Caco-2 (cell line): ENCODE measurements at regions not wholly inside any gene's neighbourhood (a gene's known extent, or its start where the extent isn't known, plus 50 kb on each side); places are given as distances from the start of the nearest gene placed in this dataset.

ENCODE experiments used
- BruUV-seq: library from RNA; stranded (reverse); fragments of 400-500 nt; replicated peaks from 2 replicates; lab custom pipeline; 2021; lab: Mats Ljungman, UMichigan
- CTCF ChIA-PET: fragments of 300-600 bp; sonication (Branson Sonifier 250); formaldehyde crosslinking; loops from one replicate; lab custom pipeline; 2022; ENCODE audit warnings: antibody characterized with exemption; lab: Charles Lee
- POLR2A ChIA-PET: fragments of 300-600 bp; sonication (Branson Sonifier 250); formaldehyde crosslinking; loops from one replicate; lab custom pipeline; 2022; ENCODE audit warnings: antibody characterized with exemption; lab: Charles Lee
- DNase-seq, 2 experiments: peaks; one replicate each; pipeline versions ENCODE4 v3.0.0 to v3.0.0-alpha.2; 2020 to 2022
- H3K27me3 ChIP-seq: replicated peaks from 2 replicates; pipeline ENCODE4 v1.6.0; 2011; ENCODE audit warnings: low read length; ENCODE audit not compliant: control insufficient read depth, insufficient read depth
- H3K36me3 ChIP-seq: 2 replicates; pipeline ENCODE4 v1.5.1; 2011; ENCODE audit warnings: low read length; ENCODE audit not compliant: control insufficient read depth, insufficient read depth
- H3K4me1 ChIP-seq: fragments of 250-450 bp; sonication (Bioruptor Pico); 2 replicates; pipeline ENCODE4 v1.5.1; 2020; ENCODE audit warnings: mild to moderate bottlenecking
- H3K4me3 ChIP-seq: 2 replicates; pipeline ENCODE4 v1.5.1; 2011; ENCODE audit warnings: low read depth, mild to moderate bottlenecking, control low read depth, low read length
- H3K9me3 ChIP-seq: fragments of 250-450 bp; sonication (Bioruptor Pico); 2 replicates; pipeline ENCODE4 v1.5.1; 2020; ENCODE audit warnings: mild to moderate bottlenecking, moderate library complexity
- H3K27ac Mint-ChIP-seq: one replicate; pipeline ENCODE4 v1.8.0; 2022; ENCODE audit warnings: mixed read lengths; ENCODE audit not compliant: unreplicated experiment
- H3K27me3 Mint-ChIP-seq: one replicate; pipeline ENCODE4 v1.8.0; 2022; ENCODE audit warnings: mixed read lengths; ENCODE audit not compliant: insufficient read depth, unreplicated experiment
- H3K36me3 Mint-ChIP-seq: one replicate; pipeline ENCODE4 v1.8.0; 2022; ENCODE audit warnings: mild to moderate bottlenecking, mixed read lengths; ENCODE audit not compliant: insufficient read depth, unreplicated experiment
- H3K4me1 Mint-ChIP-seq: one replicate; pipeline ENCODE4 v1.8.0; 2022; ENCODE audit warnings: low read depth, mixed read lengths; ENCODE audit not compliant: unreplicated experiment
- H3K4me3 Mint-ChIP-seq: one replicate; pipeline ENCODE4 v1.8.0; 2022; ENCODE audit warnings: mild to moderate bottlenecking, moderate library complexity, mixed read lengths; ENCODE audit not compliant: unreplicated experiment
- H3K9me3 Mint-ChIP-seq: one replicate; pipeline ENCODE4 v1.8.0; 2022; ENCODE audit warnings: mixed read lengths; ENCODE audit not compliant: unreplicated experiment
- intact Hi-C: fragments of 100-400 bp; cut with micrococcal nuclease; formaldehyde crosslinking; loops from one replicate; pipeline ENCODE4 v1.10.0; 2022; ENCODE audit not compliant: unreplicated experiment
- TF ChIP-seq, protein P1 (sequence below), 2 experiments: fragments of 200-600 bp in 1 of 2; IDR thresholded peaks; 1 replicate in 1 of 2; 2 replicates in 1 of 2; pipeline versions ENCODE4 v1.5.1 to v1.8.0; 2011 to 2022; ENCODE audit warnings: antibody characterized with exemption in 1 of 2, control low read depth in 1 of 2, inconsistent platforms in 1 of 2, low read depth in 1 of 2, low read length in 1 of 2, mild to moderate bottlenecking in 1 of 2, moderate library complexity in 1 of 2; ENCODE audit not compliant: insufficient read depth in 1 of 2, severe bottlenecking in 1 of 2, unreplicated experiment in 1 of 2

DNA sequence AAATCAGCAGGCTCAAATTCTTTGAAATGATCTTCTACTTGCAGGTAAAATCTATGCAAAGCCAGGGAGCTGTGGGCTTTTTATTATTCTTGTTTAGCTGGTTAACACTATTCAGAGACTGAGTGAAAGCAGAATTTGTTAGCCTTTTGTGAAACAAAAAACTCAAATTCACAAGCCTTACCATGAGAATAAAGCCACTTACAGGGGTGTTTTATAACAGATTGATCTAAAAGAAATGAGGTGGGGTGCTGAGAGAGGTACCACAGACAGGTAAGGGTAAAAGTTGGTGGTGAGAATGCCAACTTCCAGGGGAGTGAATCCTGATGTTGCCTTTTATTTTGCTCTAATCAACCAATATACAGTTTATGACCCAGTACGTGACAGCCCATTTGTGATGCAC is 1585.6 kb downstream of the EFNA5 start:
- no peak for DNase-seq
- no peaks in the 10 kb centered on the region for H3K36me3 Mint-ChIP-seq
- Histone ChIP-seq H3K4me1 (no peaks in the 10 kb centered on the region), H3K9me3 (no peaks in the 10 kb centered on the region), H3K36me3 (no peaks in the 10 kb centered on the region), H3K4me3 (no peak overlapping the region), H3K27me3 (no peaks in the 10 kb centered on the region)
- H3K27me3 Mint-ChIP-seq, result peaks cover 3% of the 10 kb centered on the region
- TF ChIP-seq, protein P1, sequence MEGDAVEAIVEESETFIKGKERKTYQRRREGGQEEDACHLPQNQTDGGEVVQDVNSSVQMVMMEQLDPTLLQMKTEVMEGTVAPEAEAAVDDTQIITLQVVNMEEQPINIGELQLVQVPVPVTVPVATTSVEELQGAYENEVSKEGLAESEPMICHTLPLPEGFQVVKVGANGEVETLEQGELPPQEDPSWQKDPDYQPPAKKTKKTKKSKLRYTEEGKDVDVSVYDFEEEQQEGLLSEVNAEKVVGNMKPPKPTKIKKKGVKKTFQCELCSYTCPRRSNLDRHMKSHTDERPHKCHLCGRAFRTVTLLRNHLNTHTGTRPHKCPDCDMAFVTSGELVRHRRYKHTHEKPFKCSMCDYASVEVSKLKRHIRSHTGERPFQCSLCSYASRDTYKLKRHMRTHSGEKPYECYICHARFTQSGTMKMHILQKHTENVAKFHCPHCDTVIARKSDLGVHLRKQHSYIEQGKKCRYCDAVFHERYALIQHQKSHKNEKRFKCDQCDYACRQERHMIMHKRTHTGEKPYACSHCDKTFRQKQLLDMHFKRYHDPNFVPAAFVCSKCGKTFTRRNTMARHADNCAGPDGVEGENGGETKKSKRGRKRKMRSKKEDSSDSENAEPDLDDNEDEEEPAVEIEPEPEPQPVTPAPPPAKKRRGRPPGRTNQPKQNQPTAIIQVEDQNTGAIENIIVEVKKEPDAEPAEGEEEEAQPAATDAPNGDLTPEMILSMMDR (IDR thresholded peaks at IDR 0.05; ENCODE audit: insufficient read depth in 1 of 2, low read depth in 1 of 2, low read length in 1 of 2, severe bottlenecking in 1 of 2, unreplicated experiment in 1 of 2), result no peak
- no peaks in the 10 kb centered on the region for H3K9me3 Mint-ChIP-seq
- ChIA-PET POLR2A (no interaction called here), CTCF (no interaction called here)
- intact Hi-C loops, result no loop called here
- H3K4me1 Mint-ChIP-seq, result no peaks in the 10 kb centered on the region
- H3K4me3 Mint-ChIP-seq, result no peak overlapping the region
- no peak overlapping the region for H3K27ac Mint-ChIP-seq
- no TSS peak for BruUV-seq

DNA sequence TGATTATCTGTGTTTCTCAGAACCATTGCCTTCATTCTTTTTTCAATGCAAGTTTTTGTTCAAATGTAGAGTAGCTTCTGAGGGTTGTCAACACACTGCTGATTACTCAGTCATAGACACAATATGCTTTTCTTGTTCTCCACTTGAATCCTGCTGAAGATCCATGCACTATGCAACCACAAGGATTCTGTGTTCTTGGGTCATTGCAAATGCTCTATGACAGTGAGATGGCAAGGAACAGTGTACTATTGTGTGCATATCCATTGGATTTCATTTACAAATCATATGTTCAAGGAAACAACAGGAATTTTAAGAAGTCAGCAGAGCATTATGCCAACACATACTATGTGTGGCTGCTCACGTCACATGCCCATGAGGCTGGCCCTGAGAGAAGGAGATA is 1590.2 kb downstream of the EFNA5 start:
- no TSS peak for BruUV-seq
- Mint-ChIP-seq H3K4me1 (no peaks in the 10 kb centered on the region), H3K27ac (no peak overlapping the region), H3K9me3 (no peaks in the 10 kb centered on the region), H3K27me3 (no peaks in the 10 kb centered on the region), H3K4me3 (no peak overlapping the region), H3K36me3 (no peaks in the 10 kb centered on the region)
- ChIA-PET POLR2A (no interaction called here), CTCF (no interaction called here)
- Histone ChIP-seq H3K27me3 (no peaks in the 10 kb centered on the region), H3K9me3 (no peaks in the 10 kb centered on the region), H3K36me3 (no peaks in the 10 kb centered on the region), H3K4me3 (no peak overlapping the region), H3K4me1 (no peaks in the 10 kb centered on the region)
- TF ChIP-seq, protein P1 (IDR thresholded peaks at IDR 0.05; ENCODE audit: insufficient read depth in 1 of 2, low read depth in 1 of 2, low read length in 1 of 2, severe bottlenecking in 1 of 2, unreplicated experiment in 1 of 2), result no peak
- DNase-seq, result no peak
- intact Hi-C loops, result no loop called here

DNA sequence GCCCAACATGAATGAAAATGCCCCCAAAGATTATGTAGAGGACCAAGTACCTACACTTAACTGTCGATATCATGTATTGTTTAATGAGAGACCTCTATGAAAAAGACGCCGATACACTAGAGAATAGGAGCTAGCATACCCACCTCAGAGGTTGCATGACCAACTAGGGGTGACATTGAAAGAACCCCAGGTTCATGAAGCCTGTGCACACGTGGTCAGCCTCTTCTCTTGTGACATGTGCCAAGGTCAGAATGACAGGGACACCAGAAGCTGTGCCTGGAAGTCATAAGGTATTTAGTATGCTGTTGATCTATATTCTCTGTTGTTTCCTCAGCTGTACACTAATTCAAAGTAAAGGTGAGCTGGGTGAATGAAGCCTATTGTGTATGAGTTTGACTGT is 1594.1 kb downstream of the EFNA5 start:
- TF ChIP-seq, protein P1 (IDR thresholded peaks at IDR 0.05; ENCODE audit: insufficient read depth in 1 of 2, low read depth in 1 of 2, low read length in 1 of 2, severe bottlenecking in 1 of 2, unreplicated experiment in 1 of 2), result no peak
- ChIA-PET POLR2A (no interaction called here), CTCF (no interaction called here)
- Histone ChIP-seq H3K27me3 (no peaks in the 10 kb centered on the region), H3K4me1 (no peaks in the 10 kb centered on the region), H3K4me3 (no peak overlapping the region), H3K9me3 (no peaks in the 10 kb centered on the region), H3K36me3 (no peaks in the 10 kb centered on the region)
- H3K4me3 Mint-ChIP-seq, result no peak overlapping the region
- no peaks in the 10 kb centered on the region for H3K9me3 Mint-ChIP-seq
- no peaks in the 10 kb centered on the region for H3K36me3 Mint-ChIP-seq
- no peaks in the 10 kb centered on the region for H3K27me3 Mint-ChIP-seq
- no peaks in the 10 kb centered on the region for H3K4me1 Mint-ChIP-seq
- intact Hi-C loops, result no loop called here
- H3K27ac Mint-ChIP-seq, result no peak overlapping the region
- DNase-seq, result no peak
- BruUV-seq, result no TSS peak
